SIG-M5 treated with dmso at 0.1 percent for 504 hours (cell line): ENCODE measurements at regions not wholly inside any gene's neighbourhood (a gene's known extent, or its start where the extent isn't known, plus 50 kb on each side); places are given as distances from the start of the nearest gene placed in this dataset.

ENCODE experiments used
- DNase-seq: peaks from one replicate; lab custom pipeline; 2025; ENCODE audit not compliant: unreplicated experiment; lab: John Stamatoyannopoulos, UW

- no peak for DNase-seq
Observed at GRCh38 chr9:82604947-82605656, 457.8 kb downstream of the RASEF start.

- DNase-seq: no peak
Observed at GRCh38 chr9:82605657-82606031, 457.3 kb downstream of the RASEF start.

GRCh38 chr9:82606071-82606470, 456.9 kb downstream of the RASEF start:
- DNase-seq: no peak

- DNase-seq: peak; percentile 63
Observed at GRCh38 chr9:82606492-82607382, 456.2 kb downstream of the RASEF start.

GRCh38 chr9:82608487-82608886, 454.5 kb downstream of the RASEF start:
- no peak for DNase-seq

GRCh38 chr9:82612942-82613341, 450.0 kb downstream of the RASEF start:
- DNase-seq: no peak

- no peak for DNase-seq
Observed at GRCh38 chr9:82613498-82613897, 449.4 kb downstream of the RASEF start.

- no peak for DNase-seq
Observed at GRCh38 chr9:82616545-82616944, 446.4 kb downstream of the RASEF start.

- no peak for DNase-seq
Observed at GRCh38 chr9:82621447-82621846, 441.5 kb downstream of the RASEF start.

GRCh38 chr9:82637368-82637767, 425.6 kb downstream of the RASEF start:
- DNase-seq: no peak

- no peak for DNase-seq
Observed at GRCh38 chr9:82645600-82645999, 417.3 kb downstream of the RASEF start.

- DNase-seq: no peak
Observed at GRCh38 chr9:82650368-82650767, 412.6 kb downstream of the RASEF start.

- DNase-seq: no peak
Observed at GRCh38 chr9:82651474-82651873, 411.5 kb downstream of the RASEF start.

- DNase-seq: no peak
Observed at GRCh38 chr9:82665324-82665723, 397.6 kb downstream of the RASEF start.

- no peak for DNase-seq
Observed at GRCh38 chr9:82668689-82669199, 394.2 kb downstream of the RASEF start.

GRCh38 chr9:82670000-82670399, 392.9 kb downstream of the RASEF start:
- no peak for DNase-seq

GRCh38 chr9:82670726-82671125, 392.2 kb downstream of the RASEF start:
- no peak for DNase-seq

- DNase-seq: no peak
Observed at GRCh38 chr9:82673201-82673600, 389.7 kb downstream of the RASEF start.

GRCh38 chr9:82673919-82674318, 389.0 kb downstream of the RASEF start:
- no peak for DNase-seq

- no peak for DNase-seq
Observed at GRCh38 chr9:82675102-82675501, 387.8 kb downstream of the RASEF start.

- no peak for DNase-seq
Observed at GRCh38 chr9:82675605-82676004, 387.3 kb downstream of the RASEF start.

GRCh38 chr9:82677086-82677485, 385.9 kb downstream of the RASEF start:
- DNase-seq: no peak
